GM12872 (cell line): ENCODE measurements at regions not wholly inside any gene's neighbourhood (a gene's known extent, or its start where the extent isn't known, plus 50 kb on each side); places are given as distances from the start of the nearest gene placed in this dataset.

Source experiments
- TF ChIP-seq, protein P1 (sequence below): IDR thresholded peaks from 3 replicates; pipeline ENCODE4 v1.5.1; 2011; ENCODE audit warnings: low read depth, mild to moderate bottlenecking, low read length, moderate library complexity; ENCODE audit not compliant: insufficient read depth

DNA sequence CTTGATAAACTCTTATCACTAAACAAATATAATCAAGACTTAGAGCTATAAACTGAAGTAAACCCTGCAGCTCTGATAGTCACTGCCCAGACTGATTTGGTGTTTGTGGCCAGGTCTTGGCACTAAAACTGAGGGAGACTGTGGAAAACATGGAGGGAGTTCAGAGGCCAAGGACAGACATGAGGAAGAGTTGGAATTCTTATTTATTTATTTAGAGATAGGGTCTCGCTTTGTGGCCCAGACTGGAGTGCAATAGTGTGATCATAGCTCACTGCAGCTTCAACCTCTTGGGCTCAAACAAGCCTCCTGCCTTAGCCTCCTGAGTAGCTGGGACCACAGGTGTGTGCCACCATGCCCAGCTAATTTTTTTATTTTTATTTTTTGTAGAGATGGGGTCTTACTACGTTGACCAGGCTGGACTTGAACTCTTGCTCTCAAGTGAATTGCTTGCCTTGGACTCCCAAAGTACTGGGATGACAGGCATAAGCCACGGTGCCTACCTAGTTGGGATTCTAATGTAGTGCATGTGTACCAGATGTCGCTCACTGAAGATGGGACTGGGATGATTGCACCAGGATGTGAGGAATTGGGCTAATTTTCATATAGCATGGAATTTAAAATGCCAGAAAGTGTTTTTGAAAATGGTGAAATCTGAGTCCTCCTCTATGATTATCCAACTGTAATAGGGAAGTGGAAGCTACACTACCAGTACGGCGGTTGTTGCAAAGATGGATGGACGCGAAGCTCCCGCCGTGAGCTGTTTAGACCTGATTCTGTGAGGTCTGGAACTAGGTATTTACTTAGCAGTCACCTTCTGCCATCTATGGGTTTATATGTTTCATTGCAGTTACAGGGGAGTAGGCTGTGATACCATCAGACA is 52.7 kb upstream of the CTLA4 start:
- TF ChIP-seq, protein P1, sequence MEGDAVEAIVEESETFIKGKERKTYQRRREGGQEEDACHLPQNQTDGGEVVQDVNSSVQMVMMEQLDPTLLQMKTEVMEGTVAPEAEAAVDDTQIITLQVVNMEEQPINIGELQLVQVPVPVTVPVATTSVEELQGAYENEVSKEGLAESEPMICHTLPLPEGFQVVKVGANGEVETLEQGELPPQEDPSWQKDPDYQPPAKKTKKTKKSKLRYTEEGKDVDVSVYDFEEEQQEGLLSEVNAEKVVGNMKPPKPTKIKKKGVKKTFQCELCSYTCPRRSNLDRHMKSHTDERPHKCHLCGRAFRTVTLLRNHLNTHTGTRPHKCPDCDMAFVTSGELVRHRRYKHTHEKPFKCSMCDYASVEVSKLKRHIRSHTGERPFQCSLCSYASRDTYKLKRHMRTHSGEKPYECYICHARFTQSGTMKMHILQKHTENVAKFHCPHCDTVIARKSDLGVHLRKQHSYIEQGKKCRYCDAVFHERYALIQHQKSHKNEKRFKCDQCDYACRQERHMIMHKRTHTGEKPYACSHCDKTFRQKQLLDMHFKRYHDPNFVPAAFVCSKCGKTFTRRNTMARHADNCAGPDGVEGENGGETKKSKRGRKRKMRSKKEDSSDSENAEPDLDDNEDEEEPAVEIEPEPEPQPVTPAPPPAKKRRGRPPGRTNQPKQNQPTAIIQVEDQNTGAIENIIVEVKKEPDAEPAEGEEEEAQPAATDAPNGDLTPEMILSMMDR: peak; percentile 70

DNA sequence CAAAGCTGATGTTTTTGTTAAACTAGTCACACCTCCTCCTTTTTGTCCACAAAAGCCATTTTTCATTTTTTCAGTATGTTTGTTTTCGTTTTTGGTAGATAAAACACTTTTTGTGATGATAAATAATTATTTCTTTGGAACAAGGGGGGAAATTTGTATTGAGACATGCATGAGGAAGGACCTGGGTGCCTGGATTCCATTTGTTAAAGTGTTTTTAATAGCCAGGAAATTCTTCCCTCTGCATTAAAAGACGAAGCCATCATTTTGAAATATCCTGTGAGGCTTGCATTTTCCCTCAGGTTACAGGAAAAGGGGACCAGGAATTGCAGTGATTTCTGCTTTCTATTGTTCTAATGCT is 52.1 kb upstream of the CTLA4 start:
- TF ChIP-seq, protein P1: no peak

DNA sequence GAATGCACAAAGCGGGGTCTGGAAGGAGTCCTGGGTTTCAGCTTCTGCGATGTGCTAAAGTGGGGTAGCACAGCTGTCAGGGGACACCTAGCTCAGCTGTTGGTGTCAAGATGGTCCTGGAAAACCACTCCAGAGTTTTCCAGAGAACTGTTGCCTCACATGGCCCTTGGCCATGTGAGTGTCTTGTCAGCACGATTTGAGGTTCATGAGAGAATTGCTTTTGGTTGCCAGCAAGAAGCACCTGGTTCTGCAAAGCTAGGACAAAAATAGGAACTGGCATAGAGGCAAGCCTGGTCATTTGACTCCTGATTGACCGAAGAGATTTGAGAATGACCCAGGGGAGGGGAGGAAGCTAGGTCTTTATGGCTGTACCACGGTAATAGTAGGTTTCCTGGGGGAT is 50.4 kb upstream of the CTLA4 start:
- TF ChIP-seq, protein P1: no peak
